ENCODE measurements at regions not wholly inside any gene's neighbourhood (a gene's known extent, or its start where the extent isn't known, plus 50 kb on each side); places are given as distances from the start of the nearest gene placed in this dataset.
"Not testable (repeated sequence)": the region's sequence is repeated elsewhere in the genome, so short reads cannot be mapped to it uniquely, and the experiment has no call there.

- Histone ChIP-seq H3K36me3 (no peaks in the 10 kb centered on the region), H3K27ac (no peak overlapping the region), H3K27me3 (no peaks in the 10 kb centered on the region), H3K4me1 (no peaks in the 10 kb centered on the region), H3K4me3 (no peak overlapping the region), H3K9me3 (no peaks in the 10 kb centered on the region)
- DNase-seq = no peak
- intact Hi-C loops (cut with DNase I; ENCODE audit: low total_unique reads) = no loop called here
- no peak for TF ChIP-seq CTCF (IDR thresholded peaks at IDR 0.05)
These were observed 496.5 kb upstream of the SOX11 start for GRCh38 chr2:5195636-5196035.

- intact Hi-C loops (cut with DNase I; ENCODE audit: low total_unique reads) = no loop called here
- Histone ChIP-seq H3K9me3 (no peaks in the 10 kb centered on the region), H3K27me3 (no peaks in the 10 kb centered on the region), H3K4me1 (no peaks in the 10 kb centered on the region), H3K4me3 (no peak overlapping the region), H3K27ac (no peak overlapping the region), H3K36me3 (no peaks in the 10 kb centered on the region)
- TF ChIP-seq CTCF (IDR thresholded peaks at IDR 0.05) = no peak
- DNase-seq = no peak
These were observed 488.9 kb upstream of the SOX11 start for GRCh38 chr2:5203134-5203755.

GRCh38 chr2:5206742-5207141, 485.4 kb upstream of the SOX11 start:
- H3K27ac ChIP-seq; H3K27me3 ChIP-seq; intact Hi-C loops (cut with DNase I; ENCODE audit: low total_unique reads); DNase-seq; H3K36me3 ChIP-seq; H3K4me1 ChIP-seq; H3K4me3 ChIP-seq; H3K9me3 ChIP-seq: not testable (repeated sequence)

- intact Hi-C loops (cut with DNase I; ENCODE audit: low total_unique reads) = no loop called here
- Histone ChIP-seq H3K4me3 (no peak overlapping the region), H3K36me3 (no peaks in the 10 kb centered on the region), H3K27me3 (no peaks in the 10 kb centered on the region), H3K9me3 (no peaks in the 10 kb centered on the region), H3K27ac (no peak overlapping the region), H3K4me1 (no peaks in the 10 kb centered on the region)
- no peak for DNase-seq
- TF ChIP-seq CTCF (IDR thresholded peaks at IDR 0.05) = no peak
These were observed 476.1 kb upstream of the SOX11 start for GRCh38 chr2:5215989-5216607.

GRCh38 chr2:5227062-5227699, 465.0 kb upstream of the SOX11 start:
- no peak overlapping the region for H3K27ac ChIP-seq
- no peaks in the 10 kb centered on the region for H3K27me3 ChIP-seq
- H3K4me1 ChIP-seq = no peaks in the 10 kb centered on the region
- intact Hi-C loops (cut with DNase I; ENCODE audit: low total_unique reads) = no loop called here
- no peaks in the 10 kb centered on the region for H3K36me3 ChIP-seq
- H3K4me3 ChIP-seq = no peak overlapping the region
- no peaks in the 10 kb centered on the region for H3K9me3 ChIP-seq
- TF ChIP-seq CTCF (IDR thresholded peaks at IDR 0.05) = no peak
- DNase-seq = no peak

GRCh38 chr2:5229574-5229973, 462.6 kb upstream of the SOX11 start:
- H3K27ac ChIP-seq = no peak overlapping the region
- intact Hi-C loops (cut with DNase I; ENCODE audit: low total_unique reads) = no loop called here
- H3K4me3 ChIP-seq = no peak overlapping the region
- no peaks in the 10 kb centered on the region for H3K27me3 ChIP-seq
- no peaks in the 10 kb centered on the region for H3K36me3 ChIP-seq
- no peaks in the 10 kb centered on the region for H3K4me1 ChIP-seq
- DNase-seq = no peak
- no peaks in the 10 kb centered on the region for H3K9me3 ChIP-seq
- TF ChIP-seq CTCF (IDR thresholded peaks at IDR 0.05) = no peak
